HCT116 (cell line): ENCODE measurements at regions not wholly inside any gene's neighbourhood (a gene's known extent, or its start where the extent isn't known, plus 50 kb on each side); places are given as distances from the start of the nearest gene placed in this dataset.
"Not testable (repeated sequence)": the region's sequence is repeated elsewhere in the genome, so short reads cannot be mapped to it uniquely, and the experiment has no call there.

Experiments used
- ATAC-seq: fragments of 200-7000 bp; cut with Tn5 transposase; 2 replicates; pipeline ENCODE4 v1.9.1; 2020; ENCODE audit warnings: mild to moderate bottlenecking, moderate library complexity
- BruUV-seq: library from RNA; stranded (reverse); fragments of 400-500 nt; replicated peaks from 2 replicates; lab custom pipeline; 2021; lab: Mats Ljungman, UMichigan
- CTCF ChIA-PET: fragments of 300-600 bp; sonication (Branson Sonifier 250); formaldehyde crosslinking; loops from one replicate; lab custom pipeline; 2021; ENCODE audit warnings: antibody characterized with exemption; lab: Charles Lee
- POLR2A ChIA-PET: fragments of 300-600, 350-600 bp; sonication (Branson Sonifier 250); formaldehyde crosslinking; loops from one replicate; lab custom pipeline; 2021; ENCODE audit warnings: antibody characterized with exemption; lab: Charles Lee
- RAD21 ChIA-PET, 2 experiments: fragments of 300-600 bp; sonication (Branson Sonifier 250); formaldehyde crosslinking; loops; one replicate each; lab custom pipeline; 2023; ENCODE audit warnings: low total read pairs in 2 of 2; ENCODE audit not compliant: uncharacterized antibody in 2 of 2, unreplicated experiment in 2 of 2, low non-redundant PET in 1 of 2; lab: Charles Lee
- DNase-seq: peaks from one replicate; pipeline ENCODE4 v3.0.0-alpha.2; 2010; ENCODE audit warnings: low read depth, low spot score
- H2AFZ ChIP-seq: fragments of 200-600 bp; shearing (Covaris generic), sonication (generic); 2 replicates; pipeline ENCODE4 v1.6.1; 2017; ENCODE audit warnings: low read depth, mixed run types, mixed read lengths, antibody characterized with exemption, low read length; ENCODE audit not compliant: poor library complexity, severe bottlenecking
- H3K27ac ChIP-seq: 2 replicates; pipeline ENCODE4 v1.5.1; 2012; ENCODE audit warnings: low read depth, low read length
- H3K27me3 ChIP-seq: fragments of 200-600 bp; sonication (generic); 2 replicates; pipeline ENCODE4 v1.6.1; 2016; ENCODE audit warnings: mixed run types, low read length, mixed read lengths; ENCODE audit not compliant: insufficient read depth
- H3K36me3 ChIP-seq, 2 experiments: fragments of 200-500 bp in 1 of 2; fragments of 200-600 bp in 1 of 2; sonication (Bioruptor generic) in 1 of 2; sonication (generic) in 1 of 2; 2 replicates each; pipeline versions ENCODE4 v1.5.1 to v1.6.1; 2014 to 2016; ENCODE audit warnings: low read length in 2 of 2, inconsistent platforms in 1 of 2, mixed read lengths in 1 of 2, mixed run types in 1 of 2; ENCODE audit not compliant: insufficient read depth in 2 of 2, control insufficient read depth in 1 of 2
- H3K4me1 ChIP-seq, 2 experiments: fragments of 200-600 bp in 1 of 2; sonication (generic) in 1 of 2; 2 replicates each; pipeline versions ENCODE4 v1.5.1 to v1.6.1; 2012 to 2017; ENCODE audit warnings: low read length in 2 of 2, inconsistent platforms in 1 of 2, mild to moderate bottlenecking in 1 of 2, mixed read lengths in 1 of 2, mixed run types in 1 of 2, moderate library complexity in 1 of 2; ENCODE audit not compliant: insufficient read depth in 2 of 2, control insufficient read depth in 1 of 2
- H3K4me2 ChIP-seq: fragments of 200-600 bp; sonication (generic); 2 replicates; pipeline ENCODE4 v1.6.1; 2017; ENCODE audit warnings: mixed run types, low read length, mixed read lengths
- H3K4me3 ChIP-seq, 2 experiments: fragments of 200-600 bp in 1 of 2; sonication (generic) in 1 of 2; replicated peaks in 1 of 2; 2 replicates each; pipeline ENCODE4 v1.5.1; 2011 to 2016; ENCODE audit warnings: low read length in 2 of 2, control low read depth in 1 of 2, low read depth in 1 of 2, mild to moderate bottlenecking in 1 of 2, mixed read lengths in 1 of 2, mixed run types in 1 of 2
- H3K79me2 ChIP-seq: fragments of 200-600 bp; sonication (generic); 2 replicates; pipeline ENCODE4 v1.6.1; 2017; ENCODE audit warnings: mild to moderate bottlenecking, mixed run types, low read length, moderate library complexity, mixed read lengths; ENCODE audit not compliant: insufficient read depth
- H3K9ac ChIP-seq: fragments of 200-600 bp; sonication (generic); 2 replicates; pipeline ENCODE4 v1.6.1; 2016; ENCODE audit warnings: low read length, mixed read lengths
- H3K9me2 ChIP-seq: fragments of 200-600 bp; sonication (generic), shearing (Covaris generic); 2 replicates; pipeline ENCODE4 v1.6.1; 2017; ENCODE audit warnings: mixed run types, mild to moderate bottlenecking, moderate library complexity; ENCODE audit not compliant: insufficient read depth
- H3K9me3 ChIP-seq, 2 experiments: fragments of 200-500 bp in 1 of 2; fragments of 200-600 bp in 1 of 2; sonication (Bioruptor generic) in 1 of 2; sonication (generic) in 1 of 2; 2 replicates each; pipeline ENCODE4 v1.6.1; 2014 to 2017; ENCODE audit warnings: low read length in 2 of 2, mixed read lengths in 2 of 2, inconsistent platforms in 1 of 2, low read depth in 1 of 2, mild to moderate bottlenecking in 1 of 2, mixed run types in 1 of 2, moderate library complexity in 1 of 2; ENCODE audit not compliant: control insufficient read depth in 1 of 2, insufficient read depth in 1 of 2
- H4K20me1 ChIP-seq: fragments of 200-600 bp; sonication (generic), shearing (Covaris generic); 2 replicates; pipeline ENCODE4 v1.6.1; 2017; ENCODE audit warnings: mixed run types, mild to moderate bottlenecking, moderate library complexity; ENCODE audit not compliant: insufficient read depth
- SP1 ChIP-seq: IDR thresholded peaks from 2 replicates; pipeline ENCODE4 v1.6.1; 2012; ENCODE audit warnings: low read depth
- YY1 ChIP-seq: IDR thresholded peaks from 2 replicates; pipeline ENCODE4 v1.6.1; 2011; ENCODE audit warnings: low read length, low read depth, moderate library complexity, mild to moderate bottlenecking; ENCODE audit not compliant: insufficient replicate concordance; ENCODE audit errors: extremely low read depth
- ZBTB33 ChIP-seq: IDR thresholded peaks from 2 replicates; pipeline ENCODE4 v1.6.1; 2011; ENCODE audit warnings: mild to moderate bottlenecking, low read length, moderate library complexity; ENCODE audit not compliant: insufficient replicate concordance; ENCODE audit errors: extremely low read depth
- ZFX ChIP-seq: fragments of 450-650 bp; IDR thresholded peaks from 2 replicates; pipeline ENCODE4 v1.6.1; 2017
- intact Hi-C: fragments of 100-400 bp; cut with micrococcal nuclease; formaldehyde crosslinking; loops from 2 replicates; pipeline ENCODE4 v1.10.0; 2022

GRCh38 chr2:62603154-62603712 lies 97.2 kb upstream of the TMEM17 start (continued):
- TF ChIP-seq ZBTB33 = no peak
- no peak for TF ChIP-seq ZFX
- TF ChIP-seq SP1 = no peak
- no peak for TF ChIP-seq YY1

- H4K20me1 ChIP-seq, H3K79me2 ChIP-seq, H3K9ac ChIP-seq, RAD21 ChIA-PET, H2AFZ ChIP-seq, POLR2A ChIA-PET, ATAC-seq, CTCF ChIA-PET, H3K9me2 ChIP-seq, H3K36me3 ChIP-seq, DNase-seq, BruUV-seq, H3K4me3 ChIP-seq, H3K4me2 ChIP-seq, intact Hi-C loops, H3K27me3 ChIP-seq, H3K4me1 ChIP-seq, H3K27ac ChIP-seq, H3K9me3 ChIP-seq: not testable (repeated sequence)
Observed at GRCh38 chr2:62599674-62600410, 93.8 kb upstream of the TMEM17 start.
